ENCODE measurements at regions not wholly inside any gene's neighbourhood (a gene's known extent, or its start where the extent isn't known, plus 50 kb on each side); places are given as distances from the start of the nearest gene placed in this dataset.

- no peak overlapping the region for H3K4me3 ChIP-seq
- no peak overlapping the region for H3K27ac ChIP-seq
- TF ChIP-seq POLR2AphosphoS5 (IDR thresholded peaks at IDR 0.05) = no peak
- no peak for TF ChIP-seq POLR2A (IDR thresholded peaks at IDR 0.05)
- no peak for TF ChIP-seq CTCF (IDR thresholded peaks at IDR 0.05)
- no peaks in the 10 kb centered on the region for H3K36me3 ChIP-seq
- DNase-seq (ENCODE audit: low spot score) = no peak
- intact Hi-C loops (cut with DNase I) = no loop called here
- no peaks in the 10 kb centered on the region for H3K9me3 ChIP-seq
- peaks cover 22% of the 10 kb centered on the region for H3K4me1 ChIP-seq (replicated peaks)
- 64% methylated on average over 6 of the region's 6 CpGs for WGBS
- H3K27me3 ChIP-seq (replicated peaks; ENCODE audit: insufficient read depth) = no peaks in the 10 kb centered on the region
Observed at GRCh38 chr9:96052686-96053085, 177.2 kb downstream of the ERCC6L2 start.

- H3K36me3 ChIP-seq = no peaks in the 10 kb centered on the region
- WGBS = 83% methylated on average over 7 of the region's 7 CpGs
- H3K4me1 ChIP-seq (replicated peaks) = peaks cover 24% of the 10 kb centered on the region
- no peaks in the 10 kb centered on the region for H3K27me3 ChIP-seq (replicated peaks; ENCODE audit: insufficient read depth)
- TF ChIP-seq POLR2A (IDR thresholded peaks at IDR 0.05) (no peak), POLR2AphosphoS5 (IDR thresholded peaks at IDR 0.05) (no peak), CTCF (IDR thresholded peaks at IDR 0.05) (no peak)
- H3K9me3 ChIP-seq = no peaks in the 10 kb centered on the region
- no peak overlapping the region for H3K27ac ChIP-seq
- no peak overlapping the region for H3K4me3 ChIP-seq
- no peak for DNase-seq (ENCODE audit: low spot score)
- intact Hi-C loops (cut with DNase I) = no loop called here
Observed at GRCh38 chr9:96051423-96051822, 175.9 kb downstream of the ERCC6L2 start.

GRCh38 chr9:96050861-96051155, 175.3 kb downstream of the ERCC6L2 start:
- Histone ChIP-seq H3K9me3 (no peaks in the 10 kb centered on the region), H3K4me1 (replicated peaks) (peaks cover 24% of the 10 kb centered on the region), H3K27ac (no peak overlapping the region), H3K36me3 (no peaks in the 10 kb centered on the region), H3K27me3 (replicated peaks; ENCODE audit: insufficient read depth) (no peaks in the 10 kb centered on the region), H3K4me3 (no peak overlapping the region)
- TF ChIP-seq POLR2A (IDR thresholded peaks at IDR 0.05) (no peak), POLR2AphosphoS5 (IDR thresholded peaks at IDR 0.05) (no peak), CTCF (IDR thresholded peaks at IDR 0.05) (no peak)
- DNase-seq (ENCODE audit: low spot score) = no peak
- intact Hi-C loops (cut with DNase I) = no loop called here
- WGBS = 96% methylated on average over 7 of the region's 7 CpGs

- TF ChIP-seq POLR2A (IDR thresholded peaks at IDR 0.05) (no peak), CTCF (IDR thresholded peaks at IDR 0.05) (no peak), POLR2AphosphoS5 (IDR thresholded peaks at IDR 0.05) (no peak)
- peaks cover 24% of the 10 kb centered on the region for H3K4me1 ChIP-seq (replicated peaks)
- no peak overlapping the region for H3K4me3 ChIP-seq
- H3K36me3 ChIP-seq = no peaks in the 10 kb centered on the region
- H3K27ac ChIP-seq = peak overlapping the region; percentile 89 to 96
- WGBS = 89% methylated on average over 30 of the region's 30 CpGs
- H3K9me3 ChIP-seq = no peaks in the 10 kb centered on the region
- no peaks in the 10 kb centered on the region for H3K27me3 ChIP-seq (replicated peaks; ENCODE audit: insufficient read depth)
- DNase-seq (ENCODE audit: low spot score) = no peak
- intact Hi-C loops (cut with DNase I) = no loop called here
Observed at GRCh38 chr9:96050048-96050860, 174.8 kb downstream of the ERCC6L2 start.

All from prostate gland (tissue), 2 donors.